T-helper 2 cell (primary cell): ENCODE measurements at regions not wholly inside any gene's neighbourhood (a gene's known extent, or its start where the extent isn't known, plus 50 kb on each side); places are given as distances from the start of the nearest gene placed in this dataset.

Source experiments
- DNase-seq, 5 experiments: peaks; one replicate each; pipeline versions ENCODE4 v3.0.0 to v3.0.0-alpha.2; 2012 to 2022

DNA sequence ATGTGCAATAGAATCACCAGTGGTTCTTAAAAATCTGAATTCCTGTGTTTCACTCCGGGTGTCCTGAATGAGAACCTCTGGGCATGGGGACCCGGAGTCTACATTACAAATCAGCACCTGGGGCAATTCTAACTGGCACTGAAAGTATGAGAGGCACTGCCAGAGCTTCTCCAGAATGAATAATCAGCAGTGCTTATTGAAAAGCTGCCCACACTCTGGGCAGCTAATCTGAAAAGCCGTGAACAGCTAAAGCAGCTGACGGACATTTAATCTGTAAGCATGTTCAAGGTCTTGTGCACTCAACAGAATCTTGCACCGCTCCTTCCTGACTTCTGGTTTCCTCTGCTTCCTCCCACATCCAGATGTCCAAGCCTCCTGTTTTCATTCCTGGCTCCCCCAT is 113.3 kb upstream of the KIF5B start:
- DNase-seq: no peak

DNA sequence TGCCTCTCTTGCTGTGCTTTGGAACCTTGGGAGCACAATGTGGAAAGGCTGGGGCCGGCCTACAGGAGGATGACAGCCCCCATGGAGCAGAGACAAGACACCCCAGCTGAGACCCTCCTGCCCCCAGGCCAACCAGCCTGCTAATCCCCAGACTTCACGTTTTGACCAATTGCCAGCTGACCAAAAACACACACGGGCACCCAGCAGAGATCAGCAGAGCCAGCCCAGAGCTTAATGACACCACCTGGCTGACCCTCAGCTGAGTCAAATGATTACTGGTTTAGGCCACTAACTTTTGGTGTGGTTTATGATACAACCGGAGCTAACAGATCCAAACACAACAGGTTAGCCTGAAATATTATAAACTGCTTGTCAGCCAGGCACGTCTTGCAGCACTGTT is 111.2 kb upstream of the KIF5B start:
- DNase-seq: no peak

DNA sequence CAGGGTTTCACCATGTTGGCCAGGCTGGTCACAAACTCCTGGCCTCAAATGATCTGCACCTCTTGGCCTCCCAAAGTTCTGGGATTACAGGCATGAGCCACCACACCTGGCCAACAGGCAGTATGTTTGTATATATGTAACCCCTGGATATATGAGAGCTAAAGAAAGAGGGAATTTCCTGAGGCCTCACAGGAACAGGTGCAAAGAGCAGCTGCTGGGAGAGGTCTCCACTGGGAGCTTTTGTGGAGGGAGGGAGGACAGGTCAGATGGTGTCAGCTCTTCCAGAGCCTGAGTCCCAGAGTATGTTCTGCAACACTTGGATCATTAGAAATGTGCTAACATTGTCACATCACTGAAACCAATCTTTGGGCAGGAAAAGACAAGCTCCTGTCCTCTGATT is 110.1 kb upstream of the KIF5B start:
- no peak for DNase-seq

DNA sequence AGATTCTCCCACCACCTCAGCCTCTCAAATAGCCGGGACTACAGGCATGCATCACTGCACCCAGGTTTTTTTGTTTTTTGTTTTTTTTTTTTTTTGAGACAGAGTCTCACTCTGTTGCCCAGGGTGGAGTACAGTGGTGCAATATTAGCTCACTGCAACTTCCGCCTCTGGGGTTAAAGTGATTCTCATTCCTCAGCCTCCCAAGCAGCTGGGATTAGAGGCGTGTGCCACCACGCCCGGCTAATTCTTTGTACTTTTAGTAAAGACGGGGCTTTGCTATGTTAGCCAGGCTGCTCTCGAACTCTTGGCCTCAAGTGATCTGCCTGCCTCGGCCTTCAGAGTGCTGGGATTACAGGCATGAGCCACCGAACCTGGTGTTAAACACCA is 107.5 kb upstream of the KIF5B start:
- no peak for DNase-seq

DNA sequence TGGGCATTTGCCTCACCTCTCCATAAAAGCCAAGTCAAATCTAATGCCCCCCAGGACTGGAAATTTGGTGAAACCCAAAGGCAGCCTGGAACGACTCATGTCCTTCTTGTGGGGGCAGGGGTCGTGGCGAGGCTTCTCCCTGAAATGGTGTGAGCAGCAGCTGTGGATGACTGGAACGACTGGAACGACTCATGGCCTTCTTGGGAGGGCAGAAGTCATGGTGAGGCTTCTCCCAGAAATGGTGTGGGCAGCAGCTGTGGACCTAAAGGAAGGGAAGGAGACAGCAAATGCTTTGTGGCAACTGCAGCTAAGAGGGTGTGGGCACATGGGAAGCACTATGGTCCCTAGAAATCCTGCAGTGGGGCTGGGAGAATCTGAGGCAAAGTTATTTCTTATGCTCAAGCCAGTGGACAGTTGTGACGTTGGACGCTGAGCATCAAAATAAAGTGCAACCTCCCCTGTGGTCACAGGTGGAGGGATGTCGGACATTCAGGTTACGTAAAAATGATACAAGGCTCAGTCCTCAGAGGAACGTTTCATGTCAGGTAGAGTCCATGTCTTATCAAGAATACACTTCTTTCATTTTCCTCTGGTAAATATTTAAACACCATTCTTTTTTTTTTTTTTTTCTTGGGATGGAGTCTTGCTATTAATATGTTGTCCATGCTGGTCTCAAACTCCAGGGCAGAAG is 107.0 kb upstream of the KIF5B start:
- DNase-seq: no peak

DNA sequence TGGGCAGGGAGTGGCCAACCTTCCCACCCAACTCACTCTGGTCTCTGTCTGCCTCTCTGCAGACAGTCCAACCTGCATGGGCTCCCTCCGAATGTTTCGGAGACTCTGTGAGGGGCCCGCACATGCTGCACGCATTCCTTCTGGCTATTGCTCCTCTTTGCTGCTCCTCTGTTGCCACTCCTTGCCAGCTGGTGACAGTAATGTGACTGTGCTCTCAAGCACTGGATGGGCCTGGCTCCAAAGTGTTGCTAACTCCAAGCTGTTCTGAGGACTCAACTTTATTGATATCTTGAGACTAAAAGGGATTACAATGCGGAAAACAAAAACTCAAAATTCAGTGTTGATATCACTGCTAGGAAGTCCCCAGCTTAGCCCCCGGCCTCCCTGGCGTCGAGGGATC is 105.4 kb upstream of the KIF5B start:
- no peak for DNase-seq

DNA sequence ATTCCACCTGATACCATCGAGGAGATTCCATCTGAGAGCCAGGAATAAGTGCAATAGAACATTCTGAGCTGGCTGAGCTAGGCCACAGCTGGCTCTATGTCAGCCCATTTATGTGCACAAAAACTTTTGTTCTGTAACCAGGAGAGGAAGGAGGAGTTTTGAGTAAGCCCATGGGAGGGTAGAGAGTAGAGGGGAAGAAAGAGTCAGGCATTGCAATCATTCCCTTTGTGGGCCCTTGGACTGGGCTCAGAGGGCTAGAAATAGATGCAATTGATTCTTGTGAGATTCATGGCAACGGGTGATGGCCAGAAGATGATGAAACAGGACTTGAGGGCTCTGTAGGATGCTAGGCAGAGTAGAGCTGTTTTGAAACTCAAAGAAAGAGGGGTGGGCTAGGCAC is 104.6 kb upstream of the KIF5B start:
- no peak for DNase-seq

DNA sequence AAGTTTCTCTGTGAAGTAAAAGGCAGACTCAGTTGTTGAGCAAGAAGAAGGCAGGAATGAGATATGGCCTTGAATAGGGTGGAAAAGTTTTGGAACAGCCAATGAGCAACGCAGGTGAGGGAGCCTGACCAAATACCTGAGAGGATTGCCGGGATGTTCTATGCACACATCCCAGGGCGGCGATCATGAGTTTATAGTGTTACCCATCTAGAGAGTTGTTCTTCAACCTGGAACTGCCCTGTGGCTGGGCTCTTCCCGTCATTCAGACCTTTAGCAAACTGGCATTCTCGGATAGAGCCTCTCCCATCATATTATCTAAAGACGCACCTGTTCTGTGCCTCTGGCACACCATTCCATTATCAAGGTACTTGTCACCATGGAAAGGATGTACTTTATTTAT is 103.0 kb upstream of the KIF5B start:
- DNase-seq: no peak

DNA sequence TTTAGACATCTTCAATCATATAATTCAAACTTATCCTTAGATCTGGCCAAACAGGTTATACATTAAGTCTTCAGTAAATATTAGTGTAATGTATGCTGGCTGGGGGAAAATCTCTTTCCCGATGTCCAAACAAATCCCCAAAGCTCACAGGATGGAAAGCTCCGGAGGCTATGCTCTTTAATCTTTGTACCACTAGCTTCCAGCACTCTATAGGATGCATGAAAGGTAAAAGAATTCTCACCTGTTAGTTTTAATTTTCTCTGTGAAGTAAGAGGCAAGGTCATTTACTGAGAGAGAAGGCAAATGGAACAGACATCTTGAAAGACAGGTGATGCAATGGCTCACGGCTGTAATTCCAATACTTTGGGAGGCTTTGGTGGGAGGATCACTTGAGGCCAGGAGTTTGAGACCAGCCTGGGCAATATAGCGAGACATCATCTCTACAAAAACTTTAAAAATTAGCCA is 99.8 kb upstream of the KIF5B start:
- no peak for DNase-seq

DNA sequence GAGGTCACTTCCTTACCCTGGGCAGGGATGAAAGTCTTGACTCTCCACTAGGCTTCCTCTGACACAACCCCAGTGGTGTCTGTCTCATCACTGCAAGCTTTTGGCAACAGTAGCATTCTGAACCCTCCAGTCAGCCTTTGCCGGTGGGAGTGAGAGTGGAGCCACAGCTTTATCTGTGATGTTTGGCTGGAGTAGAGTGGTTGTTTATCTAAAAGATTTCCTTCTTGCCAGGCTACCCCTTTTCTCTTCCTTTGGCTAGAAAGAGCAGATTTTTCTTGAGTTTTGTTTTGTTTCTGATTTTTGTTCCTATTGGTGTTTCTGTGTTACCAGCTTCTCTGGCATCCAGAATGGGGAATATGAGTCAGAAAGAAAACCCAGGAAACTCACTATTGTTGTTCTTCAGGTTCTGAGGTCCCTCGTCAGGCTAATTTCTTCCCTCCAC is 98.9 kb upstream of the KIF5B start:
- DNase-seq: no peak

DNA sequence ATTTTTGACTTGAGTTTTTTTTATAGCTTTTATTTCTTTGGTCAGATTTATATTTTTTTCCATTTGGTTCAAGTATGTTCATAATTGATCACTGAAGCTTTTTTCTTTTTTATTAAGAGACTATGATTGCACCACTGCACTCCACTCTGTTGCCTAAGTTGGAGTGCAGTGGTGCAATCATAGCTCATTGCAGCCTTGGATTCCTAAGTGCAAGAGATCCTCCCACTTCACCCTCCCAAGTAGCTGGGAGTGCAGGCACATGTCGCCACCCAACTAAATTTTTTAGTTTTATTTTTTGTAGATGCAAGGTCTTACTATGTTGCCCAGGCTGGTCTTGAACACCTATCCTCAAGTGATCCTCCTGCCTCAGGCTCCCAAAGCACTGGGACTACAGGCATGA is 97.7 kb upstream of the KIF5B start:
- no peak for DNase-seq

DNA sequence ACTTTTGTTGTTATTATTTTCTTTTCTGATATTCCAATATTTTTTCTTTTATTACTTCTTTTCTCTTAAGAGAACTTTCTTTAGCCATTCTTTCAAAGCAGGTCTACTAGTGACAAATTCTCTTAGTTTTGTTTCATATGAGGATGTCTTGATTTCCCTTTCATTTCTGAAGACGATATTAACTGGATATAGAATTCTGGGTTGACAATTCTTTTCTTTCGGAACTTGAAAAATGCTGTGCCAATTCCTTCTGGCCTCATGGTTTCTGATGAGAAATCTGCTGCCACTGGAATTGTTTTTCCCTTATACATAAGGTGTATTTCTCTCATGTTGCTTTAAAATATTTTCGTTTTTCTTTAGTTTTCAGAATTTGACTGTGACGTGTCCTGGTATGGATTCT is 97.0 kb upstream of the KIF5B start:
- no peak for DNase-seq

DNA sequence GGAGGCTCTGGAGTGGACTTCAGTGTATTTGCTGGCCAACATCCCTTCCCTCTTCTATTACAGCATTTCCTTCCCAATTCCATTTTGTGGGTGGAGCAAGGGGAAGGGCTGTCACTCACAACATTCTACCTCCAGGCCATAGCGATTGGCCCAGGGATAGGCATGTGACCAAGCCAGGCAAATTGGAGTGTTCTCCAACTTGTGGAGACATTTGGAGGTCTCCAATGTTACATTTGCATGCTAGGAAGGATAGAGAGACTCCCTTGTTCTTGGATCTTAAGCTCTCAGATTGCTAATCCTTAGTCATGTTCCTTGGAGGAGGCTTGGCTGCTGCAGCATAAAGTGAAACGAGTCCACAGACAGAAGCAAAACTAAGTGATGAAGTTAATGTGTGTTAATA is 95.6 kb upstream of the KIF5B start:
- no peak for DNase-seq

DNA sequence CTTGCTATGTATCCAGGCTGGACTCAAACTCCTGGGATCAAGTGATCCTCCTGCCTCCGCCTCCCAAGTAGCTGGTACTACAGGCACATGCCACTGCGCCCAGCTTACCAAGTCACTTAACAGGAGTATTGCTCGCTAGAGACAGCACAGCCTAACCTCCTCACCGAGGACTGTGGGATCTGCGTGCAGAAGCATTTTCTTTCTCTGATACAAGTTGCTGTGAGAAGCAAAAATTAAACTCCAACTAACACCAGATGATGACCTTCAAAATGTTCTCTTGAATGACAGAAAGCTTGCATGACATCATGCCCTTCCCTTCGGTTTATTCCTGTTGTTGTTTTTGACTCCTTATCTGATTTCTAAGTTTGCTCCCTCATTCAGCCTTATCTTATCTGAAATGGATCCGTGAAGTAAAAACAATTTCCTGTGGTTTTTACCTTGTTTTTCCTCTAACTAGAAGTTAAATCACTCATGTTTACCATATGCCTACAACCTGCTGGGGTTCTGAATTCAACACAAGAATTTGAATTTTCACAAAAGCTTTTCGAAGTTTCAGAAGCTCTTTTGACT is 94.4 kb upstream of the KIF5B start:
- DNase-seq: peak in 1 of 5 experiments; percentile 96

DNA sequence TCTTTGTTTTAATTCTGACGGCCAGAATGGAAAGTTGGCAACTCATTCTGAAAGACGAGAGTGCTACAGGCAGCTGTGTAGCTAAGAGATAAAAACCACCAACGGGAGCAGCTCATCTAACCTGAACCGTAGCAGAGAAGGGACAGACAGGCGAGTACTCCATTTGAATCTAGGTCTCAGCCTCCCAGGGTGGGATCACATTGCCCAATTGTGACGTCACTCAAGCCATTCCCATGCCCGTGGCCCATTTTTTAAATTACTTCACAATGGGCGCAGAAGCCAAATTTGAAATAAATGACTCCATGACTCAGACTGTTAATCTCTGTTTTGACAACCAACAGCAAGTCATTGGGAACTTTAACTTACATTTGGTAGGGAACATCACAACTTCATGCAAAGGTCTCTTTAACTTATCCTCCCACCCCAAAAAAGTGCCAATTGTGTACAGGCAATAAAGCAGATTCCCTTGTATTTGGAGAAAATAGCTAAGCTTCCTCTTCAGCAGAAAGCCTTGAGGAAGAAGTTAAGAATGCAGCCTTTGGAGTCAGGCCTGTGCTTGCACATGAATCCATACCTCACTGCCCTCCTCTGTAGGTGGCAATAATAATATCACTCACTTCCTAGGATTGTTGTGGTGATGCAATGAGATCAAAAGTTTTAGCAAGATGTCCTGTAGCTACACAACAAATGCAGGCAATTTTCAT is 93.2 kb upstream of the KIF5B start:
- peak in 1 of 5 experiments; percentile 93 for DNase-seq

DNA sequence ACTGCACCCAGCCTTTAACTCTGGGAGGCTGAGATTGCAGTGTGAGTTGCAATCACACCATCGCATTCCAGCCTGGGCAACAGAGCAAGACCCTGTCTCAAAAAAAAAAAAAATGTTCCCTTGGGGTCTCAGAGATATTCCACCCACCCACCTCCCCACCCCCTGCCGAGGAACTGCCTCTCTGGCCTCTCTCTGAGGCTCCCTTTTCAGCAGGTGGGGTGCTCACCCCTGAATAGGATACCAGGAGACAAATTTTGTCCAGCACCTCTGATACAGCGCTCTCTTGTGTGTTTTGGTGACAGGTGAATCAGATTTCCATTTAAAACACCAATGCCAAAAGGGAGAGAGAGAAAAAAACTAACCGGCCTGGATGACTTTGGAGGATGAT is 92.6 kb upstream of the KIF5B start:
- DNase-seq: no peak

DNA sequence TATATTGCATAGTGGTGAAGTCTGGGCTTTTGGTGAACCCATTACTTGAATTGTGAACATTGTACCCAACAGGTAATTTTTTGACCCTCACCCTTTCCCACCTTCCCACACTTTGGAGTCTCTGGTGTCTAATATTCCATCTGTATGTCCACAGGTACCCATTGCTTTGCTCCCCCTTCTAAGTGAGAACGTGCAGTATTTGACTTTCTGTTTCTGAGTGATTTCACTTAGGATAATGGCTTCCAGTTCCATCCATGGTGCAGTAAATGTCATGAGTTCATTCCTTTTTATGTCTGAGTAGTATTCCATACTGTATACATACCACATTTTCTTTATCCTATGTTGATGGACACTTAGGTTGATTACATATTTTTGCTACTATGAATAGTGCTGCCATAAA is 91.5 kb upstream of the KIF5B start:
- DNase-seq: no peak

DNA sequence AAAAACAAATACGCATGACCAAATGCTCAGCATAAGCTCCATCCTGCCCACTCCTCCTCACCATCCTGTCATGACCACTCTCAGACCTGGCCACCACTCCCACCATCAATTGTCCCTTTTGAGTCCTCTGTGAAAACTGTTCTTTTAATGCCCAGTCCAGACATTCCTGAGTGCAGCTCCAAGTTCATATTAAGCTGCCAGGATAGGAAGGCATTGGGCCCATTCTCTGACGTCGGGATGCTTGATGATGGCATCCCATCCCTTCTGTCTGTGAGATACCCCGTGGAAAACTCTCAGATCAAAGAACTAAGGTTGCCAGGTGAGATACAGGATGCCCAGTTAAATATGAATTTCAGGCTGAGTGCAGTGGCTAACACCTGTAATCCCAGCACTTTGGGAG is 89.9 kb upstream of the KIF5B start:
- DNase-seq: no peak

DNA sequence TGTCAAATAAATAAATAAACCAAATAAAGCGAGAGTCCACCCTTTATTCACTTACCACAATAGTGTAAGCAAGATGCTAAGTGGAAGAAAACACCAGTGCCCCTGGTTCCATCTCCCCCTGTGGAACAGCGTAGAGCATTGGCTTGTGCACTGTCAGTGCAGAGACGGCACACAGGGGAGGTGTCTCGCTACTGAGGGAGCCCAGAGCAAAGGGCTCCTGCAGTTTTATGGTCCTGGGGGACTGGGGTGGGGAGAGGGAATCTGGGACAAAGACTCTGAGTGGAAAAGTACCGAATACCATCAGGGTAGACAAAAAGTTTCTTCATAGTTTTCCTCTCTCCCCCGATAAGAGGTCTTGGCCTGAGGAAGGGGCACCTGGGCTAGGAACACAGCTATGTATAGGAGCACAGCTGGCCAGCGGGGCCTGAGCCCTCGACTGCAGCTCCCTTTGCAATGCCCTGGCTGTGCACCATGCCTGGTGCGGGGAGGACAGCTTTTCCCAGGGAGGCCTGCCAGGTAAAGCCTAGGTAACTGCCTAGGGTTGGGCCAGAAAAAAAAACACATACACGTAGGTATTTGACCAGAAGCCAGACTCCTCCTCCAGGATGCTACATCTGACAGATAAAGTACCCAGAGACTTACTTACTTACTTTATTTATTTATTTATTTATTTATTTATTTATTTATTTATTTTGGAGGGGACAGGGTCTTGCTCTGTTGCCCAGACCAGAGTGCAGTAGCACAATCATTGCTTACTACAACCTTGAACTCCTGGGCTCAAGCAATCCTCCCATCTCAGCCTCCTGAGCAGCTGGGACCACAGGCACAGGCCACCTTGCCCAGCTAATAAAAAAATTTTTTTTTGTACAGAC is 88.8 kb upstream of the KIF5B start:
- no peak for DNase-seq

DNA sequence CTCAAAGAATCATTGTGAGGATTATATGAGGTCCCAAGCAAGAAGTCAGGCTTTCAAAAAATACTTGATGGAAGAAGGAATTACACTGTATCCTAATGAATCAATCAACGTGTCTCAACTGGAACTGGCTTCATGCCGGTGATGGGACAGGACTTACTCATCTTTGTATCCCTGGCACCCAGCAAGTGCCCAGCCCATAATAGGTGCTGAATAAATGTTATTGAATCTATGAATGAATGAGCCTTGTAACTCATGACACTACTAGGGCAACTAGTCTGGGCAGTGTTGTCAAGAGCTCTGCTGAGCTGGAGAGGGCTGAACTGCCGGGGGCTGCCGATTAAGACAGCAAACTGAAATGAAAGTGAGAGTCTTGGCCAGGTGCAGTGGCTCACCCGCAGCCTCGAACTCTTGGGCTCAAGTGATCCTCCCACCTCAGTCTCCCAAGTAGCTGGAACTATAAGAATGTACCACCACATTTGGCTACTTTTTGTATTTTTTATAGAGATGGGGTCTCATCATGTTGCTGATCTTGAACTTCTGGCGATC is 87.2 kb upstream of the KIF5B start:
- DNase-seq: no peak

DNA sequence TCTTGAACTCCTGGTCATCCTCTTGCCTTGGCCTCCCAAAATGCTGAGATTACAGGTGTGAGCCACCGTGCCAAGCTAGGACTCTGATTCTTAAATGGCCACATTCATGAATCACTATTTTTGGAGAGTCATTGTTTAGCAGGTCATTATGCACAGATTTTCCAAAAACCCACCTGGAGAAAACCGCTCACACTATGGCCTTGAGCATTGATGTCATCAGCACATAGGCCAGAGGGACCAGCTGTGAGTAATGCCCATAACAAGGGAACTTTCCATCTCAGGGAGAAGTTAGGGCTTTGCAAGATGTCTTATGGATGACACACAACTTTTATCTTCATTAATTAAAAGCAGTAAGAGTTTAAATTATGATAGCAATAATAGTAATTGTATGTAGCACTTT is 86.4 kb upstream of the KIF5B start:
- no peak for DNase-seq

DNA sequence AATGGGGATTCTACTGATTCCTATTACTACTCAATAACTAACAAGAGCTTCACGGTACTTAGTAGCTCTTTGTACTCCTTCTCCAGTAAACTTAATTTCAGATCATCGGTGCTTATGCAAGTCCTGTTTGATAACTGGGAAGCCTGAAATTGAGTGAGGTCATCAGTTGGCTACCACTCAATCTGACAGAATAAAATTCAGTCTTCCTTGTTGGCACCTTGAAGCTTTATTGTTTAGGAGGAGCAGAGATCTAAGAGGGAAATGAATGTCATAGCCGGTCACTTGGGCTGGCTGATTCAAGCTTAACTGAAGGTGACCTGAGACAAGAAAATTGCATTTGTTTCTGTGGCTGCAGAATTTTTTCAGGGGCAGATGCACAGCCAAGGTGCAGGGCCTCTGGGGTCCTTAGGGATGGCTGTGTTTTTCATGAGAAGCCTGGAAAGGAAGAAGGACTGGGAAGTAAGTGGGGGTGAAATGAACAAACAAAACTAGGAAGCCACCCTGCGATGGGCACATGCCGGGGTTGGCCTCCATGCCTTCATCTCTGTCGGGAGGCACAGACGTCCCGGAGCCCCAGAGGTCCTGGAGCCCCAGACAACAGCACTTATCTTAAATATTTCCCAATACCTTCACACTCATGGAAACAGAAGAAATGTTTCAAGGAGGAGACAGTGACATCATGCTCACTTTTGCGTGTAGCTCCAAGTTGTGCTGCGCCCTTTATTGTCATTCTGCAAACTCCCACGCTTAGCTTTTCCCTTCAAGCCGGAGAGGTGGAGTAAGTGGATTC is 85.0 kb upstream of the KIF5B start:
- no peak for DNase-seq
